ENCODE measurements at regions not wholly inside any gene's neighbourhood (a gene's known extent, or its start where the extent isn't known, plus 50 kb on each side); places are given as distances from the start of the nearest gene placed in this dataset.

DNA sequence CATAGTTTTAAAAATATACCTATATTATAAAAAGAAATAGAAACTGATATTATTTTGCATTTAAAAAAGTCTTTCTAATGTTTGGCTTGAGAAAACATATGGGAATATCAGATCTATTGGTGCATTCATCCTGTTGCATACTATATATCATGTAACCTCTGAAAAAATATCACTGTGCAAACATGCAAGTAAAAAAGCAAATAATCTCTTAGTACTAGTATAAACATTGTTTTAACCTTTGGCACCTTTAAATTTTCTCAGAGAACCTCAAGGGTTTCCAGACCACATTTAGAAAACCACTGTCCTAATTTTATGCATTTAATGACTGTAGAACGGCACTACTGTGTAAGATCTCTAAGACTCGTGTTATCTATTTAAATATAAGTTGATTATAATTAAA lies 416.8 kb downstream of the LRFN5 start:
- DNase-seq: peak; percentile 37

DNA sequence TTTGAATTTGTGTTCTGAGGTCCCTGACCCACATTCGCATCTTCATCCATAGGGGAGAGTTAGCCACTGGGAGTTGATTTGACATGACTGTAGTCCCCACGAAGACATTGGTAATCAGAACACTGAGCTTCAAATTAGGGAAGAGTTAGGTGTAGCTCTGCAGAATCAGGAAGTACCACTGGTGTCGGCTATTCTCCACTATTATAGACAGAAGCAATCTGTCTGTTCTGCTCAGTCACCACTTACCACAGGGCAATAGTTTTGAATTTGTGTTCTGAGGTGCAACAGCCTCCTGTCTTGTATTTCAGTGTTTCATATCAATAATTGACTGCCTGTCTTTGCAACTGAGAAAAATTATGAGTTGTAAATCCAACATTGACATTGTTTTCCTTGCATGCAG lies 407.6 kb downstream of the LRFN5 start:
- no peak for DNase-seq

GRCh38 chr14:42013559-42013958 lies 406.9 kb downstream of the LRFN5 start:
- no peak for DNase-seq

- no peak for DNase-seq
Measured at GRCh38 chr14:42013153-42013552, 406.5 kb downstream of the LRFN5 start.

DNA sequence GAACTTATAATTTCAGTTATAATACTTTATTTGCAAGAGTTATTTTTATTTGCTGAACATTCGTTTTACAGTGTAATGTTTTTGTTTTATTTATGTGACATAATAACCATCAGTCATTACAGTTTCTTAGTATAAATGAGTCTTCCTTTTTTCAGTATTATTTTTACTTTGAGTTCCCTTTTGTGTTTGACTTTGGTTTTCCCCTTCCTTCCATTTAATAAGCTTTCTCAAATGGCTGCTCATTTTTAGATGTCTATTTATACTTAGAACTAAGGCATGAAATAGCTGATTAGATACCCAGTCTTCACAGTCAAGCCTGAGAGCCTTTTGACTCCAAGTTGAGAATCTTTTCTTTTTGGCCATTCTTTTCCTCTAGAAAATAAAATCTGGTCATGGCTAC lies 404.5 kb downstream of the LRFN5 start:
- no peak for DNase-seq

DNA sequence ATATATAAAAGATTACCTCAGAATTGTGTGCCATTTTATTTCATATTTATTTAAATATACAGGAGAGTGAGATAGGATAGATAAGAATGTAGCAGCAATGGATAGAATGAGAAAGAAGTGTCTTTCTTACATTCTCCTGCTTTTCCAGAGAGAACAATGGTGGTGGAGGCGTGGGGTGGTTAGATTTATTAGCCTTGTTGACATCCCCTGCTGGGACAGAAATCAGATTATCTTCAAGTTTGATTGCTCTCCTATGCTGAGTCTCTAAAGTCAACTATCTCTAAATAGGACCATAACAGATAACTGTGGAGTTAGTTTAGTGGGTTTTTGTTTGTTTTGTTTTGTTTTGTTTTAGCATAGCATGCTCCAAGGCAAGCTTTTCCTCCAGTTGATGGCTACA lies 397.6 kb downstream of the LRFN5 start:
- DNase-seq: peak; percentile 24

DNA sequence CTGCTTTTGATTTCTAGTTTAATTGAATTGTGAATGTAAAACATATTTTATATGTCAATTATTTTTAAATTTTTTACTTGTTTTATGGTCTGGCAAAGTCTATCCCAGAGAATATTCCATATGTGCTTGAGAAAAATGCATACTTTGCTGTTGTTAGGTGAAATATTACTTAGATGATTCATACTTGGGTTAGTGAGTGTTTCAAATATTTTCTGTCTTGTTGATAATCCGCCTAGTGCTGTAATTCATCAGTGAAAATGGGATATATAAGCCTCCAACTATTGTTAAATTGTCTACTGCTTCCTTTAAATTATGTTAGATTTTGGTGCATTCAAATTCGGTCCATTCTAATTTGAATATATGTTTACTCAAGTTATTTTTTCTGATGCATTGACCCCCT lies 395.5 kb downstream of the LRFN5 start:
- no peak for DNase-seq

GRCh38 chr14:42001431-42001830 lies 394.8 kb downstream of the LRFN5 start:
- DNase-seq: no peak

DNA sequence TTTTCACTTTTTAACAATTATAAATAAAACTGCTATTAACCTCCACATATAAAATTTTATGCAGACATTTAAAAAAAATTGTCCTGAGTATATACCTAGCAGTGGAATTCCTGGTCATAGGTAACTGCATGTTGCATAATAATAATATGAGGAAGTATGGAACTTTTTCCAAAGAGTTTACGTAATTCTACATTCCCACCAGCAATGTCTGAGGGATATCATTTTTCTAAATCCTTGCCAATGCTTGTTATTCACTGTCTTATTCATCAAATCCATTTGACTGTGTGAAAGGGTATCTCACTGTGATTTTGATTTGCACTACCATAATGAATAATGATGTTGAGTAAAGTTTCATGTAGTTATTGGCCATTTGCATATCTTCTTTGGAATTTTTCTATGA lies 393.8 kb downstream of the LRFN5 start:
- no peak for DNase-seq

GRCh38 chr14:41993687-41994086 lies 387.0 kb downstream of the LRFN5 start:
- DNase-seq: no peak

DNA sequence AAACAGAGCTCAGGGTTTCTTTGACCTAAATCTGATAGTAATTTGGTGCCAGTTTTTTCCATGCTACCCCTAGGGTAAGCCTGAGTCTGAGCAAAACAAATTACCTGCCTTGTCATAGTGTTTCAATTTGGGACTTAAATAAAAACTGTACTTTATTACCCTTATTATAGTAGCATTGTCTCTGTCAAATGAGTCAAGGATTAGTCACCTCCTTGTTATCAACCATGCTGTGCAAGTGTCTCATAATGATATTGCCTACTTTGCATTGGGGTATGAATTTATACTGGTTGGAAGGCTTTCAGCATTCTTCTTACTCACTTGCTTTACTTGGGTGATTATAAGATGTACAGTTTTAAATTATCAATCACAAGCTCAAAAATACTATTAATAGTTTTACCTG lies 380.0 kb downstream of the LRFN5 start:
- peak; percentile 73 for DNase-seq

DNA sequence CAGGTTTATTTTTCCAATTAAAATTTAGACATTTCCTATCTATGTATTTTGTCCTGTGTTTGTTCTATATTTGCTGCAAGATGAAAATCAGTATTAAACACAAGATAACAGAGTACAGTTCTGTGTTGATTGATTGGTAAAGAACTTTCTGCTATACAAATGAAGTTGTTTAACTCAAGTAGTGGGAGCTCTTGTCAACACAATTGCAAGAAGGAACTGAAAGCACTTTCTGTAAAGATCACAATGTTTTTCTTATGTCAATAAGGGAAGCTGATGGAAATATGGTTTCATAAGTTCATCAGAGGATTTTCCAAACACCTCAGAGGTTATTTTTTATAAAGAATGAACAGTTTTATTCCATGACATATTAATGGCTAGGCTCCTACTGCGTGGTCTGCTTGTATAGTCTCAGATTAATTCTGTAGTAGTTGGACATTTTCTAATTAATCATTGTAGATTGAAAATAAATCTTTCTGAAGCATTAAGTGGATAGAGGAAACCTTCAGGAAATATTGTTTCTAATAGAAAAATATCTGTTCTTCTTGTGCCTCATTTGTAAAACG lies 379.5 kb downstream of the LRFN5 start:
- peak; percentile 45 for DNase-seq

DNA sequence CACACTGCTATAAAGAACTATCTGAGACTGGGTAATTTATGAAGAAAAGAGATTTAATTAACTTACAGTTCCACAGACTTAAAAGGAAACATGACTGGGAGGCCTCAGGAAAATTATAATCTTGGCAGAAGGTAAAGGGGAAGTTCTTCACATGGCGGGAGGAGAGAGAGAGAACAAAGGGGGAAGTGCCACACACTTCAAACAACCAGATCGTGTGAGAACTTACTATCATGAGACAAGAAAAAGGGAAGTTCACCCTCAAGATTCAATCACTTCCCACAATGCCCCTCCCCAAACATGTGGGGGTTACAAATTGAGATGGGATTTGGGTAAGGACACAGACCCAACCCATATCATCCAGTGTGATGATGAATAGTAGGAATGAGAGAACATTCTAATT lies 366.5 kb downstream of the LRFN5 start:
- DNase-seq: no peak

GRCh38 chr14:41972531-41972930 lies 365.9 kb downstream of the LRFN5 start:
- DNase-seq: no peak

DNA sequence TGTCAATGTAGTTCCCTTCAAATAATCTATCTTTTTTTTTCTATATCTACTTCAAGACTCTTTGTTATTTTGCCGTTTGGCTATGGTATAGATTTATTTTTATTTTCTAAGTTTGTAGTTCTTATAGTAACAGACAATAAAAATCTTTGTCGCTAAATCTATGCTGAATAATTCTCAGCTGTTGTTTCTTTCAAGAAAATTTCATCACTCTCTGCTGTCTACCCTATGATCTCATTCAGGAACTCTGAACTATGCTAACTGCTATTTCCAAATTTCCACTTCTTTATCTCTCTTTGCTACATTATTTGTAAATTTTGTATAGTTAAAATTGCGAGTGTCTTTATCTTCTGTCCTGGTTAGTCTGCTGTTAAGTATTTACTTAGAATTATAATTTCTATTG lies 353.6 kb downstream of the LRFN5 start:
- DNase-seq: no peak

GRCh38 chr14:41957459-41957858 lies 350.8 kb downstream of the LRFN5 start:
- DNase-seq: peak; percentile 13

Data from NCI-H69 (cell line).